ENCODE measurements at regions not wholly inside any gene's neighbourhood (a gene's known extent, or its start where the extent isn't known, plus 50 kb on each side); places are given as distances from the start of the nearest gene placed in this dataset.

DNA sequence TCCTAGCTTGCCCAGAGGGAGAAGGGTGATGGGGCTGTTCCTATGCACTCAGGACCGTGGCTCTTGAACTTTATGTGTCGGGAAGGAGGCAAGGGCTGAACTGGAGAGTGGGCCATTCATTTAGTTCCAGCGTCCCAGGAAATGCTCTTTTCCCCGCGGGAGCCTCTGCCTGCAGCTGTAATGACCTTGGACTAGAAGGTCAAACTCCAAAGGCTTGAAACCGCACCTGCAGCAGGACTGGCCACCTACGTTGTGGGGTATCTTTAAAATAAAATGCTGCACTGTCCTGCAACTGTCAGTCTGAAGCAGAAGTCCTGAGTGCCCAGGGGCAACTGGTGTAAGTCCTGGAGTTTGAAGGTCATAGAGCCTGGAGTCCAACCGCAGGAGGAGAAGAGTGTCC is 61.5 kb upstream of the LSM6 start:
- H3K4me3 ChIP-seq = no peak overlapping the region
- TF ChIP-seq, protein P1, sequence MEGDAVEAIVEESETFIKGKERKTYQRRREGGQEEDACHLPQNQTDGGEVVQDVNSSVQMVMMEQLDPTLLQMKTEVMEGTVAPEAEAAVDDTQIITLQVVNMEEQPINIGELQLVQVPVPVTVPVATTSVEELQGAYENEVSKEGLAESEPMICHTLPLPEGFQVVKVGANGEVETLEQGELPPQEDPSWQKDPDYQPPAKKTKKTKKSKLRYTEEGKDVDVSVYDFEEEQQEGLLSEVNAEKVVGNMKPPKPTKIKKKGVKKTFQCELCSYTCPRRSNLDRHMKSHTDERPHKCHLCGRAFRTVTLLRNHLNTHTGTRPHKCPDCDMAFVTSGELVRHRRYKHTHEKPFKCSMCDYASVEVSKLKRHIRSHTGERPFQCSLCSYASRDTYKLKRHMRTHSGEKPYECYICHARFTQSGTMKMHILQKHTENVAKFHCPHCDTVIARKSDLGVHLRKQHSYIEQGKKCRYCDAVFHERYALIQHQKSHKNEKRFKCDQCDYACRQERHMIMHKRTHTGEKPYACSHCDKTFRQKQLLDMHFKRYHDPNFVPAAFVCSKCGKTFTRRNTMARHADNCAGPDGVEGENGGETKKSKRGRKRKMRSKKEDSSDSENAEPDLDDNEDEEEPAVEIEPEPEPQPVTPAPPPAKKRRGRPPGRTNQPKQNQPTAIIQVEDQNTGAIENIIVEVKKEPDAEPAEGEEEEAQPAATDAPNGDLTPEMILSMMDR (IDR thresholded peaks at IDR 0.05) = no peak
- intact Hi-C loops (cut with DNase I; ENCODE audit: low total_unique reads) = no loop called here
- no peak overlapping the region for H3K27ac ChIP-seq
- H3K9me3 ChIP-seq = no peaks in the 10 kb centered on the region
- H3K4me1 ChIP-seq = no peaks in the 10 kb centered on the region
- no peak for DNase-seq
- no peaks in the 10 kb centered on the region for H3K27me3 ChIP-seq
- no peaks in the 10 kb centered on the region for H3K36me3 ChIP-seq

DNA sequence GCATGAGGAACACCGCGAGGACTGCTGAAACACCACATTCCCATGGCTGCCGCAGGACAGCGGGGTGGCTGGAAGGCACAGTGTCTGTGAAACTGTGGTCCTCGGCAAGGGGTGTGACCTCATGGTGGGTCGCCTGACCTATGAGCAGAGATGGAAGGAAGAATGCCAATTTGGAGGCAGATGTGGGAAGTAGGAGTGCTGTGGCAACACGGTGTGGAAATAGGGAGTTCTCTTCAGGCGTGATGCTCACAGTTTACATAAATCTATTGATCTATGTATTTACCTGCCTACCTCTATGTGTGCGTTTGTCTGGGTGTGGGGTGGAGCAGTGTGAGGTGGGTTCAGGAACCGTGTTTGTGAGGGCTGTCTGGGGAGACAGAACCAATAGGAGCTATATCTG is 62.3 kb upstream of the LSM6 start:
- Histone ChIP-seq H3K27me3 (no peaks in the 10 kb centered on the region), H3K27ac (no peak overlapping the region), H3K4me1 (no peaks in the 10 kb centered on the region), H3K9me3 (no peaks in the 10 kb centered on the region), H3K4me3 (no peak overlapping the region), H3K36me3 (no peaks in the 10 kb centered on the region)
- TF ChIP-seq, protein P1 (IDR thresholded peaks at IDR 0.05) = no peak
- DNase-seq = no peak
- intact Hi-C loops (cut with DNase I; ENCODE audit: low total_unique reads) = no loop called here

GRCh38 chr4:146112389-146112788 is 63.1 kb upstream of the LSM6 start:
- intact Hi-C loops (cut with DNase I; ENCODE audit: low total_unique reads) = no loop called here
- Histone ChIP-seq H3K4me3 (no peak overlapping the region), H3K36me3 (no peaks in the 10 kb centered on the region), H3K9me3 (no peaks in the 10 kb centered on the region), H3K27me3 (no peaks in the 10 kb centered on the region), H3K27ac (no peak overlapping the region), H3K4me1 (no peaks in the 10 kb centered on the region)
- TF ChIP-seq, protein P1 (IDR thresholded peaks at IDR 0.05) = no peak
- no peak for DNase-seq

- Histone ChIP-seq H3K4me1 (no peaks in the 10 kb centered on the region), H3K9me3 (no peaks in the 10 kb centered on the region), H3K4me3 (no peak overlapping the region), H3K27ac (no peak overlapping the region), H3K27me3 (no peaks in the 10 kb centered on the region), H3K36me3 (no peaks in the 10 kb centered on the region)
- intact Hi-C loops (cut with DNase I; ENCODE audit: low total_unique reads) = no loop called here
- no peak for DNase-seq
- TF ChIP-seq, protein P1 (IDR thresholded peaks at IDR 0.05) = no peak
Measured at GRCh38 chr4:146110871-146111485, 64.5 kb upstream of the LSM6 start.

GRCh38 chr4:146108756-146109155 is 66.8 kb upstream of the LSM6 start:
- Histone ChIP-seq H3K9me3 (no peaks in the 10 kb centered on the region), H3K4me1 (no peaks in the 10 kb centered on the region), H3K27ac (no peak overlapping the region), H3K27me3 (no peaks in the 10 kb centered on the region), H3K4me3 (no peak overlapping the region), H3K36me3 (no peaks in the 10 kb centered on the region)
- intact Hi-C loops (cut with DNase I; ENCODE audit: low total_unique reads) = no loop called here
- TF ChIP-seq, protein P1 (IDR thresholded peaks at IDR 0.05) = no peak
- DNase-seq = no peak
